Cardiac muscle cell (in vitro differentiated cells and primary cell): ENCODE measurements at regions not wholly inside any gene's neighbourhood (a gene's known extent, or its start where the extent isn't known, plus 50 kb on each side); places are given as distances from the start of the nearest gene placed in this dataset.

Experiments used
- DNase-seq, 2 donors: peaks; one replicate each; pipeline versions ENCODE4 v3.0.0 to v3.0.0-alpha.2; 2010 to 2017; ENCODE audit warnings: low read depth in 1 of 2, low spot score in 1 of 2
- H3K27ac ChIP-seq: fragments of 200-600 bp; sonication (generic); 2 replicates; pipeline ENCODE4 v1.5.1; 2016
- H3K27me3 ChIP-seq: fragments of 200-600 bp; sonication (generic); 2 replicates; pipeline ENCODE4 v1.6.0; 2016; ENCODE audit warnings: control low read depth
- H3K36me3 ChIP-seq: fragments of 200-600 bp; sonication (generic); 2 replicates; pipeline ENCODE4 v1.5.1; 2016; ENCODE audit warnings: control low read depth
- H3K4me1 ChIP-seq: fragments of 200-600 bp; sonication (generic); 2 replicates; pipeline ENCODE4 v1.8.1; 2017; ENCODE audit warnings: low read depth, mild to moderate bottlenecking, mixed run types
- H3K4me3 ChIP-seq: fragments of 200-600 bp; sonication (generic); 2 replicates; pipeline ENCODE4 v1.5.1; 2016; ENCODE audit warnings: mild to moderate bottlenecking
- H3K9me3 ChIP-seq: fragments of 200-600 bp; sonication (generic); 2 replicates; pipeline ENCODE4 v1.5.1; 2017; ENCODE audit warnings: low read depth, mild to moderate bottlenecking, control low read depth
- CTCF ChIP-seq: IDR thresholded peaks from 2 replicates; pipeline ENCODE4 v1.5.1; 2012; ENCODE audit warnings: low read depth, mild to moderate bottlenecking, low read length

DNA sequence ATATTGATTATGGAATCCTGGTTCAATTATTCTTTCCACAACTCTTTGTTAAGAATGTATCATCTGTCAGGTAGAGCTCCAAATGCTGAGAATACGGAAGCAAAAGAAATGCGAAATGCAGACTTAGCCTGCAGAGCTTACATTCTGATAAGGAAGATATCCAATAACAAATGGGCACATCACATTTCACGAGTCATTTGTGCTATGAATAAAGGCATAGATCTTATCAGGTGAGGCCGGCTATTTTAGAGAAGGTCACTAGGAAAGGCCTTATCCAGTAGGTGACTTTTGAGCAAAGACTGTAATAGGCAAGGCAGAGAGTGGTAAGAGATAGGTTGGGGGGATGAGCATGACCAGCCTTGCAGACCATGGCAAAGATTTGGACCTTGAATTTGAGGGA is 174.3 kb upstream of the SERPINE2 start:
- H3K27ac ChIP-seq: no peak overlapping the region
- no peaks in the 10 kb centered on the region for H3K9me3 ChIP-seq
- H3K4me1 ChIP-seq: no peaks in the 10 kb centered on the region
- H3K27me3 ChIP-seq: no peaks in the 10 kb centered on the region
- no peak for DNase-seq
- TF ChIP-seq CTCF: no peak
- H3K4me3 ChIP-seq: no peak overlapping the region
- H3K36me3 ChIP-seq: no peaks in the 10 kb centered on the region

- no peaks in the 10 kb centered on the region for H3K9me3 ChIP-seq
- DNase-seq: peak in 1 of 2 donors; percentile 90
- H3K27me3 ChIP-seq: no peaks in the 10 kb centered on the region
- H3K4me3 ChIP-seq: no peak overlapping the region
- no peak for TF ChIP-seq CTCF
- H3K27ac ChIP-seq: no peak overlapping the region
- no peaks in the 10 kb centered on the region for H3K36me3 ChIP-seq
- no peaks in the 10 kb centered on the region for H3K4me1 ChIP-seq
These were observed 172.7 kb upstream of the SERPINE2 start for GRCh38 chr2:224211791-224212190.

GRCh38 chr2:224211181-224211480 is 172.0 kb upstream of the SERPINE2 start:
- no peak for TF ChIP-seq CTCF
- no peaks in the 10 kb centered on the region for H3K9me3 ChIP-seq
- no peaks in the 10 kb centered on the region for H3K4me1 ChIP-seq
- no peak for DNase-seq
- H3K27me3 ChIP-seq: no peaks in the 10 kb centered on the region
- no peak overlapping the region for H3K4me3 ChIP-seq
- no peak overlapping the region for H3K27ac ChIP-seq
- no peaks in the 10 kb centered on the region for H3K36me3 ChIP-seq

GRCh38 chr2:224210286-224211180 is 171.4 kb upstream of the SERPINE2 start:
- Histone ChIP-seq H3K9me3 (no peaks in the 10 kb centered on the region), H3K36me3 (no peaks in the 10 kb centered on the region), H3K27me3 (no peaks in the 10 kb centered on the region), H3K4me1 (no peaks in the 10 kb centered on the region), H3K4me3 (no peak overlapping the region), H3K27ac (no peak overlapping the region)
- no peak for TF ChIP-seq CTCF
- no peak for DNase-seq

- H3K4me1 ChIP-seq: no peaks in the 10 kb centered on the region
- no peaks in the 10 kb centered on the region for H3K27me3 ChIP-seq
- TF ChIP-seq CTCF: no peak
- H3K36me3 ChIP-seq: no peaks in the 10 kb centered on the region
- H3K4me3 ChIP-seq: no peak overlapping the region
- DNase-seq: no peak
- H3K9me3 ChIP-seq: no peaks in the 10 kb centered on the region
- no peak overlapping the region for H3K27ac ChIP-seq
These were observed 170.6 kb upstream of the SERPINE2 start for GRCh38 chr2:224209555-224210285.
